Hematopoietic multipotent progenitor cell (in vitro differentiated cells): ENCODE measurements at regions not wholly inside any gene's neighbourhood (a gene's known extent, or its start where the extent isn't known, plus 50 kb on each side); places are given as distances from the start of the nearest gene placed in this dataset.

Experiments
- DNase-seq, 3 donors: peaks; one replicate each; pipeline ENCODE4 v3.0.0-alpha.2; 2011 to 2015; ENCODE audit warnings: low read depth in 2 of 3, low spot score in 2 of 3

GRCh38 chr9:126151031-126151685 is 175.5 kb upstream of the MVB12B start:
- DNase-seq, result no peak

GRCh38 chr9:126151686-126152134 is 174.9 kb upstream of the MVB12B start:
- no peak for DNase-seq

- no peak for DNase-seq
Measured at GRCh38 chr9:126152622-126153362, 173.8 kb upstream of the MVB12B start.

DNA sequence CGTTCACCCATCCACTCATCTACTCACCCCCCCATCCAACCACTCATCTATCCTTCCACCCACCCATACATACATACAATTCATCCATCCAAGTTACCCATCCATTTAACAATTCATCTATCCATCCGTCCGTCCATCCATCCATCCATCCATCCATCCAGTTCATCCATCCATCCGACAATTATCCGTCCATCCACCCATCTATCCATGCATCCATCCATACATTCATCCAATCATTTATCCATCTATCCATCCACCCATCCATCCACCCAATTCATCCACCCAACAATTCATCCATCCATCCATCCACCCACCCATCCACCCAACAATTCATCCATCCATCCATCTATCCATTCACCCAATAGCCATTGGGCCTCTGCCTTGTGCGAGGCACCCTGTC is 173.2 kb upstream of the MVB12B start:
- no peak for DNase-seq

DNA sequence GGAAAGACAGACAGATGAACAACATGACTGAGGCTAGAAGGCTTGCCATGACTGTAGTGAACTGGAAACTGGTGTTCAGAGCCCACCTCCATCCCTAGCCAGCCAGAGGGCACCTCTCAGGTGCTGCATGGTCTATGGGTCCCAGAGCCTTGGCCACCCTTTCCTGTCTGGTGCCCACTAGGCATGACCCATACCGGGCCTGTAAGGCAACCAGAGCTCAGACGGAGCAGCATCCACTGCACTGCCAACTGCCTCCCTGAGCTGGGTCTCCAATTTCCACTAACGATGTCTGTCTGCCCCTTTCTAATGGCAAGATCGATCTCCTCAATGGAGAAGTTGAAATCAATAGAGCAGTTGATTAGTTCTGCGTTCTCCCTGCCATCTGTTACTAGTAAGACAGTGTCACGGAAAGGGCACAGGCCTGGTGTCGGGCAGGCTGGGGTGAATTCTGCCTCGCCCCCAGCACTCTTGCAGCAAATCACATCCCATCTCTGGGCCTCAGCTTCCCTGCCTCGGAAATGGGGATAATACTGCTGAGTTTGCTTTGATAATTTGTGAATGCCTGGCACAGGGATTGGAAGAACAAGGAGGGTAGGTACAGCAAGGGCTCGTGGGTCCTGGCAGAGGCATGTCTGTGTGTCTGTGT is 172.3 kb upstream of the MVB12B start:
- DNase-seq, result no peak

- no peak for DNase-seq
Measured at GRCh38 chr9:126154869-126155268, 171.8 kb upstream of the MVB12B start.

DNA sequence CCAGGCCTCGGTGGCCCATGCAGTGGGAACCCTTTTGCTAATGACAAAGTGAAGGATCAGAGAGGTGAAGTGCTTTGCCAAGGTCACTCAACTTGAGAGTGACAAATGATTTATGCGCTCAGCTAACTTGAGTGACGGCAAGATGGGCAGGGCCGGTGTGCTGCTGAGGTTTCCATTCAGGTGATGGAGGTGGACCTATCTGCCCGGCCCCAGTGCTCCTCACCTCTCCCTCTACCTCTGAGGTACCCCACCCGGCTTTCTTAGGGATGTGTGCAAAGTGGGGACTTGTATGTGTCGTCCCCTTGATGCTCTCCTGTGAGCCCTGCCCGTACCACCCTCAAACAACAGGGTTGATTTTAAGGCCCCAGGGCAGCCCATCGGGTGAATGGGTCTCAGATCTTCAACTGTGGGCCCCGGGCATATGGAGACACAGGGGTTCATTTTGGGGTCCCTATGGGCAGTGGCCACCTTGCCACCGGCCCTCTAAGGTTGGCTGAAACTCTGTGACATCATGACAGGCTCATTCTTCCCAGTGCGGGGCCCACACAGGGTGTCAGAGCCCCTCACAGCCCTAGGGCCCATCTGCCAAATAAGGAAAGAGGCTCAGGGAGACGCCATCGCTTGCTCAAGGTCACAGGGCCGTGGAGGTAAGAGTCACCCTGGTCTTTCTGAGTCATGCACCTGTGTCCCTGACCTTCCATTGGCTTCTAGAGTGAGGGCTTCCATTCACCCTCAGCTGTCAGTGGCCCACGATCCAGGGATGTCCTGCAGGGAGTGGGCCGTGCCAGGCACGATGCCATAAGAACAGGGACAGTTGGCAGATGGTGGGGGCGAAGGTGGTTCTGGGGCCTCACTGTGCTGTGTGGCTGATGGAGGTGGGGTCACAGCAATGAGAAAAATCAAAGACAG is 170.6 kb upstream of the MVB12B start:
- no peak for DNase-seq

DNA sequence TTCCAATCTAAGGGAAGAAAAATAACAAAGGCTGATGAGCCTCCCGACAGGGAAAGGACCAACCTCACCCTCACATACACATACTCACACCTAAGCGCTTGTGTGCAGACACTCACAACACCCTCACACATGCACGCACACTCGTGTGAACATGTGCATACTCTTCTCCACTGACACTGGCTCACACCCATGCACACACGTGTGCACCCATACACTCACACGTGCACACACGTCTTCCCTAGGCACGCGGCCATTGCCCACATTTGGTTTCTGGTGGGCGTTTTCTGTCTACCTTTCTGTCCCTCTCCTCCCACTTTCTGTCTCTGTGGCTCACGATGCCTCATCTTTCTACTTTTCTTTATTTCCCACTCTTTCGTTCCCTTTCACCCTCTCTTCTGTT is 169.7 kb upstream of the MVB12B start:
- no peak for DNase-seq

- DNase-seq, result no peak
Measured at GRCh38 chr9:126157423-126157822, 169.2 kb upstream of the MVB12B start.

DNA sequence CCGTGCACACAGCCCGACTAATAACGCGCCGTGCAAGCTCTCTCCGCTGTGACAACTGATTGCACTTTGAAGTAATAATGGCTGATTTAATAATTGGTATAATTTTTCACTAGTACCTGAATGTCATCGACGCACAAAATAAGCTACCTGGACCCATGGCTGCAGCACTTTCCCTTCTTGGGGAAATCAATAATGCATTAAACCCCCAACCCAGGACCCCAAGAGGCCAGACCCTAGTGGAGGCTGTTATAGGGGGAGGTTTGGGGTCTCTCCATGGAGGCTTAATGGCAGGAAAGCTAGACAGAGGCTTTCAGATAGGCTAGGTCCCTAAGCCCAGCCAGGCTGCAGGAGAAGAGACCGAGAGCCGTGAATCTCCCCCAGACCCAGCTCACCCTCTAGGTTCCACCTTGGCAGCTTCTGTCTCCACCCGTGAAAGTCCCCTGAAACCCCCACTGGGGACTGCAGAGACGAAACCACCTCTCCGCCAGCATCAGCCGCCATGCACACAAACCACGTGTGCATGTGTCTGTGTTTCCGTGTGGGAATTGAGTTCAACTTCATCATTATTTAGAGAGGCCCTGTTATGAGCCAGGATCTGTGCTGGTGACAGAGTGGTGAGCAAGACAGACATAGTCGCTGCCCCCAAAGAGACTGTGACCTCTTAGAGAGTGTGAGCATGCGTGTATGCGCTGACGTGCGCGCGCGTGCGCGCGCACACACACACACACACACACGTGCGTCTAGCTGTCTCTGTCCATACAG is 168.6 kb upstream of the MVB12B start:
- DNase-seq, result no peak

DNA sequence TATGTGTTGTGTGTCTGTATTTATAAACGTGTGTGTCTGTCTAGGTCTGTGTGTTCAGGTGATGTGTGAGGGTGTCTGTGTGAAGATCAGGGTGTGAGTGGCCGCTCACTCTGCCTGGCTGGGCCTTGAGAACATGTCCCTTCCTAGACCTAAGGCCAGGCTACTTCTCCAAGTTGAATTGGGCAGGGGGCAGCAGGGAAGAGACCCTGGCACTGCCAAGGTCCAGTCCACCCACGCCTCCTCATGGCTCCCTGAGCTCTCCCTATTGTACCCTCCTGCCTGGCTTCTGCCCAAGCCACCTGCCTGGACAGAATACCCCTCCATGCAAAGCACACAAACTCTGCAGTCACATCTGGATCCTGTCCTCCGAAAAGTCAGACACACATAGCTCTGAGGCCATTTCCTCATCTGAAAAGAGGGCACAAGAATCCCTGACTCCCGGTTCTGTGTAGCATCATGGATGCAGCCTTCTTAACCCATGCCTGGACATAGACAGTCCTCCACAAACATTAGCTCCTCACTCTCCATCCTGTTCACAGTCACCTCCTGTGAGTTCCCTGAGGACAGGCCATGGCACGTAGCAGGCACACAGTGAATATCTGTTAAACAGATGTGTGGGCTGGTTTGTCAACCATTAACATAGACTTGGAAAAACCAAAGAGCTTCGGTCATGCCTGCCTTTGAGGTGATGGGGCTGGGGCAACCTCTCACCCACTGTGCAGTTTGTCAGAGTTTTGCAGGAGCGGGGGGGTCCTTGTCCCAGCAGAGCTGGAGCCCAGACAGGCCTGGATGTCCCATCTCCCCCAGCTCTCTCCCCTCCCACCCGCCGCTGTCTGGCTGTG is 167.8 kb upstream of the MVB12B start:
- DNase-seq, result no peak

DNA sequence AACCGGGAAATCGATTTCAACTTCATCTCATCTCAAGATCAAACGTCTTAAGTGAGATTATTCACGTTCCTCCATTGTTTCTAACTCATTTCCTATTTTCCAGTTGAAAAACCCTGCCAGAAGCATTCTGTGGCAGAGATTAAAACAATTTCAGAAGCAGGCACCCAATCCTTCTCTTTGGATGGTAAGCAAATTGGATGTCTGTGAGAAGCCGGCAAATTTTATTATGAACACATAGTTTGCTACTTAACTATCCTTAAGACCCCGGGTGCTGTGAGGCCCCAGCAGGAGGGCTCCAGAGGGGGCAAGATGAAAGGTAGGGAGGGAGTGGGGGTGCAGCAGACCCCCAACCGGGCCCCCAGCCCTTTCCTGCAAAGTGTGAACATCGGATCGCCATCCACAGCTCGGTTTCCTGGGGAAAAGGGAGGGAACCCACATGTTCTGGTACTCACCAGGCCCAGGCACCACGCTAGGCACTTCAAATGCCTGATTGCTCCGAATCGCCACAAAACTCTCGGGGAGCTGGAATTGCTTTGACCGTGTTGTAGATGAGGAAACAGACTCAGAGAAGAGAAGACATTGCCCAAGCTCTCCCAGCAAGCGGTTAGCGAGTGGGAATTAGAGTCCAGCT is 167.1 kb upstream of the MVB12B start:
- DNase-seq, result no peak

GRCh38 chr9:126160067-126160853 is 166.4 kb upstream of the MVB12B start:
- no peak for DNase-seq

DNA sequence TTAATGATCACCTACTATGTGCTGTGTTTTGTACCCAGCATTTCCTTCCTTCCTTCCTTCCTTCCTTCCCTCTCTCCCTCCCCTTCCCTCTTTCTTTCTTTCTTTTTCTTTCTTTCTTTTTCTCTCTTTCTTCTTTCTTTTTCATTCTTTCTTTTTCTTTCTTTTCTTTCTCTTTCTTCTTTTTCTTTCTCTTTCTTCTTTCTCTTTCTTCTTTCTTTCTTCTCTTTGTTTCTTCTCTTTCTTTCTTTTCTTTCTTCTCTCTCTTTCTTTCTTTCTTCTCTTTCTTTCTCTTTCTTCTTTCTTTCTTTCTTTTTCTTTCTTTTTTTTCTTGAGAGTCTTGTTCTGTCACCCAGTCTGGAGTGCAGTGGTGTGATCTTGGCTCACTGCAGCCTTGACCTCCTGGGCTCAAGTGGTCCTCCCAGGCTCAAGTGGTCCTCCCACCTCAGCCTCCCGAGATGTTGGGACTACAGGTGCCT is 165.7 kb upstream of the MVB12B start:
- DNase-seq, result no peak

- DNase-seq, result no peak
Measured at GRCh38 chr9:126162611-126163381, 163.8 kb upstream of the MVB12B start.

- DNase-seq, result no peak
Measured at GRCh38 chr9:126164796-126165525, 161.7 kb upstream of the MVB12B start.
